ENCODE measurements at regions not wholly inside any gene's neighbourhood (a gene's known extent, or its start where the extent isn't known, plus 50 kb on each side); places are given as distances from the start of the nearest gene placed in this dataset.

DNA sequence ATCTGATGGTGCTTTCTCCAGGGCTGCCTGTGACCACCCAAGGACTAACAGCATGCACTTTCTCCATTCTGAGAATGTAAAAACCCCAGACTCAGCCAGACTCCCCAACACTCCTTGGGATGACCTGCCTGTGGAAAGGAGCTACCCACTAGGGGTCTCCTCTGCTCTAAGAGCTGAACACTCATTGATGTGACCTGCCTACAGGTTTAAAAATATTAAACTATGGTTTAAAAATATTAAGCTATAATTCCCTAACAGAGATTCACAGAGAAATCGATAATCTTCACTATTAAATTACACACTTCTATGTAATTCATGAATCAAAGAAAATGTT, 696.2 kb upstream of the SLITRK5 start:
- peak; percentile 20 for TF ChIP-seq CTCF (IDR thresholded peaks at IDR 0.05; ENCODE audit: poor library complexity)
- no peak for TF ChIP-seq EZH2phosphoT487 (IDR thresholded peaks at IDR 0.05; ENCODE audit: low read depth, severe bottlenecking, unreplicated experiment)
- TF ChIP-seq EZH2 (IDR thresholded peaks at IDR 0.05; ENCODE audit: borderline replicate concordance) = no peak

Measured in hepatocyte (in vitro differentiated cells).